HepG2 (cell line): ENCODE measurements at regions not wholly inside any gene's neighbourhood (a gene's known extent, or its start where the extent isn't known, plus 50 kb on each side); places are given as distances from the start of the nearest gene placed in this dataset.

Experiments used
- NKX3-1 ChIP-seq: sonication (generic); formaldehyde crosslinking; IDR thresholded peaks from 2 replicates; pipeline ENCODE4 v1.5.0; 2020; ENCODE audit warnings: missing genetic modification reagents
- TF ChIP-seq, protein P1 (sequence below): sonication (generic); formaldehyde crosslinking; IDR thresholded peaks from 2 replicates; pipeline ENCODE4 v1.4.0; 2020; ENCODE audit warnings: missing genetic modification reagents, borderline replicate concordance

GRCh38 chr5:172505403-172505759 is 51.1 kb upstream of the SH3PXD2B start:
- TF ChIP-seq, protein P1, sequence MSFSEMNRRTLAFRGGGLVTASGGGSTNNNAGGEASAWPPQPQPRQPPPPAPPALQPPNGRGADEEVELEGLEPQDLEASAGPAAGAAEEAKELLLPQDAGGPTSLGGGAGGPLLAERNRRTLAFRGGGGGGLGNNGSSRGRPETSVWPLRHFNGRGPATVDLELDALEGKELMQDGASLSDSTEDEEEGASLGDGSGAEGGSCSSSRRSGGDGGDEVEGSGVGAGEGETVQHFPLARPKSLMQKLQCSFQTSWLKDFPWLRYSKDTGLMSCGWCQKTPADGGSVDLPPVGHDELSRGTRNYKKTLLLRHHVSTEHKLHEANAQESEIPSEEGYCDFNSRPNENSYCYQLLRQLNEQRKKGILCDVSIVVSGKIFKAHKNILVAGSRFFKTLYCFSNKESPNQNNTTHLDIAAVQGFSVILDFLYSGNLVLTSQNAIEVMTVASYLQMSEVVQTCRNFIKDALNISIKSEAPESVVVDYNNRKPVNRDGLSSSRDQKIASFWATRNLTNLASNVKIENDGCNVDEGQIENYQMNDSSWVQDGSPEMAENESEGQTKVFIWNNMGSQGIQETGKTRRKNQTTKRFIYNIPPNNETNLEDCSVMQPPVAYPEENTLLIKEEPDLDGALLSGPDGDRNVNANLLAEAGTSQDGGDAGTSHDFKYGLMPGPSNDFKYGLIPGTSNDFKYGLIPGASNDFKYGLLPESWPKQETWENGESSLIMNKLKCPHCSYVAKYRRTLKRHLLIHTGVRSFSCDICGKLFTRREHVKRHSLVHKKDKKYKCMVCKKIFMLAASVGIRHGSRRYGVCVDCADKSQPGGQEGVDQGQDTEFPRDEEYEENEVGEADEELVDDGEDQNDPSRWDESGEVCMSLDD (CRISPR knock-in tag): no peak
- no peak for TF ChIP-seq NKX3-1 (CRISPR knock-in tag)
